Heart right ventricle (tissue), 16 donors: ENCODE measurements at regions not wholly inside any gene's neighbourhood (a gene's known extent, or its start where the extent isn't known, plus 50 kb on each side); places are given as distances from the start of the nearest gene placed in this dataset.

ENCODE experiments used
- ATAC-seq, 8 donors: fragments of 200-7000 bp; cut with Tn5 transposase; one replicate each; pipeline ENCODE4 v1.9.1; 2020; ENCODE audit warnings: mild to moderate bottlenecking in 8 of 8, moderate library complexity in 8 of 8, moderate number of reproducible peaks in 1 of 8
- DNase-seq, 2 donors: peaks; one replicate each; pipeline ENCODE4 v3.0.0-alpha.2; 2020
- H3K27ac ChIP-seq, 10 donors: fragments of 200-600 bp; sonication (generic) in 2 of 10; one replicate each; pipeline versions ENCODE4 v1.5.0 to v1.8.0; 2020 to 2022; ENCODE audit warnings: mild to moderate bottlenecking in 3 of 10
- H3K27me3 ChIP-seq, 7 donors: fragments of 200-600 bp; one replicate each; pipeline ENCODE4 v1.8.0; 2021 to 2022; ENCODE audit warnings: mild to moderate bottlenecking in 2 of 7
- H3K36me3 ChIP-seq, 9 donors: fragments of 200-600 bp; sonication (generic) in 1 of 9; one replicate each; pipeline versions ENCODE4 v1.5.0 to v1.8.0; 2020 to 2022; ENCODE audit warnings: mild to moderate bottlenecking in 2 of 9
- H3K4me1 ChIP-seq, 9 donors: fragments of 200-600 bp; sonication (generic) in 1 of 9; one replicate each; pipeline versions ENCODE4 v1.5.0 to v1.8.0; 2020 to 2022; ENCODE audit warnings: mild to moderate bottlenecking in 4 of 9
- H3K4me3 ChIP-seq, 10 donors: fragments of 200-600 bp; sonication (generic) in 2 of 10; one replicate each; pipeline versions ENCODE4 v1.5.0 to v1.8.0; 2020 to 2022; ENCODE audit warnings: mild to moderate bottlenecking in 7 of 10, moderate library complexity in 2 of 10
- H3K9me3 ChIP-seq, 11 donors: fragments of 200-600 bp in 10 of 11; sonication (generic) in 2 of 11; one replicate each; pipeline versions ENCODE4 v1.5.0 to v1.8.0; 2013 to 2022; ENCODE audit warnings: mild to moderate bottlenecking in 2 of 11, control low read depth in 1 of 11, moderate library complexity in 1 of 11
- CTCF ChIP-seq, 9 donors: fragments of 200-600 bp; sonication (generic) in 2 of 9; IDR thresholded peaks; one replicate each; pipeline versions ENCODE4 v1.5.0 to v1.8.0; 2021 to 2022; ENCODE audit warnings: antibody characterized with exemption in 9 of 9, mild to moderate bottlenecking in 5 of 9, moderate library complexity in 1 of 9
- WGBS, 2 donors: extraction: QIAGEN DNeasy Blood & Tissue Kit; methylation state at CpG; one replicate each; pipeline ENCODE4 v1.1.7; 2013; ENCODE audit warnings: inconsistent platforms in 1 of 2; 5-methylcytosine and 5-hydroxymethylcytosine counted together
- intact Hi-C, 10 donors: fragments of 100-400 bp; cut with DNase I; formaldehyde crosslinking; loops; one replicate each; pipeline versions ENCODE4 v1.11.1 to v1.14.2; 2022
- donor health status: Arrhythmogenic right ventricular cardiomyopathy.
- donor health status: ischemic (EF 13 %, LVEDD 7.1; RV severe dilation, severe dysfunction).
- donor health status: healthy with polysubstance abuse.
- donor health status: DM: no; HTN: yes; CAD: no.
- donor health status: DM: no; HTN: no; CAD: no.
- donor health status: ischemic (EF 25% LVEDD 6.9; RV normal size, moderate dysfunction).
- donor health status: ischemic (EF 25% LVEDD 5.7; RV mildly dilated, moderate dysfunction).
- donor health status: healthy.
- donor health status: DM: yes; HTN: yes; CAD: no.
- donor health status: Ischemic cardiomyopathy.
- donor health status: ischemic (EF 35%, LVEDD 5.7; RV mildly dilated, moderate dysfunction).
- donor health status: nonischemic (EF 11% LVEDD 7.7; RV severe dilation, severe dysfunction).
- donor health status: DM: yes; HTN: yes; CAD: no.
- donor health status: PGD.
- donor health status: ischemic (EF 29% LVEDD 5.4; RV normal size, mild dysfunction).
- donor health status: nonischemic (EF 23%, LVEDD 6.1; RV moderate dilation, normal function).

GRCh38 chr6:19759117-19759880 lies 77.9 kb upstream of the ID4 start:
- intact Hi-C loops, result no loop called here
- TF ChIP-seq CTCF (IDR thresholded peaks at IDR 0.05), result no peak
- Histone ChIP-seq H3K9me3 (peaks cover 0 to 4% (median 0%) of the 10 kb centered on the region in 11 donors), H3K27ac (no peak overlapping the region), H3K4me1 (no peaks in the 10 kb centered on the region), H3K27me3 (no peaks in the 10 kb centered on the region), H3K4me3 (no peak overlapping the region), H3K36me3 (no peaks in the 10 kb centered on the region)
- WGBS, 2 donors, result 85 to 86% methylated on average over 3 of the region's 3 CpGs
- ATAC-seq (no peak), DNase-seq (no peak)

- TF ChIP-seq CTCF (IDR thresholded peaks at IDR 0.05), result no peak
- 84 to 85% methylated on average over 1 of the region's 1 CpG for WGBS, 2 donors
- Histone ChIP-seq H3K27me3 (no peaks in the 10 kb centered on the region), H3K36me3 (no peaks in the 10 kb centered on the region), H3K4me1 (no peaks in the 10 kb centered on the region), H3K9me3 (peaks cover 0 to 7% (median 0%) of the 10 kb centered on the region in 11 donors), H3K27ac (no peak overlapping the region), H3K4me3 (no peak overlapping the region)
- DNase-seq (no peak), ATAC-seq (no peak)
- intact Hi-C loops, result no loop called here
Observed at GRCh38 chr6:19761121-19761520, 76.0 kb upstream of the ID4 start.

GRCh38 chr6:19771753-19772336 lies 65.3 kb upstream of the ID4 start:
- Histone ChIP-seq H3K4me1 (no peaks in the 10 kb centered on the region), H3K27ac (no peak overlapping the region), H3K4me3 (no peak overlapping the region), H3K27me3 (no peaks in the 10 kb centered on the region), H3K9me3 (no peaks in the 10 kb centered on the region), H3K36me3 (no peaks in the 10 kb centered on the region)
- intact Hi-C loops, result no loop called here
- WGBS, 2 donors, result 67 to 69% methylated on average over 5 of the region's 5 CpGs
- DNase-seq, result no peak
- TF ChIP-seq CTCF (IDR thresholded peaks at IDR 0.05), result no peak
- no peak for ATAC-seq

GRCh38 chr6:19772891-19773290 lies 64.3 kb upstream of the ID4 start:
- Histone ChIP-seq H3K27me3 (no peaks in the 10 kb centered on the region), H3K4me3 (no peak overlapping the region), H3K9me3 (no peaks in the 10 kb centered on the region), H3K4me1 (no peaks in the 10 kb centered on the region), H3K36me3 (no peaks in the 10 kb centered on the region), H3K27ac (no peak overlapping the region)
- intact Hi-C loops, result no loop called here
- no peak for TF ChIP-seq CTCF (IDR thresholded peaks at IDR 0.05)
- ATAC-seq (no peak), DNase-seq (no peak)
